ENCODE measurements at regions not wholly inside any gene's neighbourhood (a gene's known extent, or its start where the extent isn't known, plus 50 kb on each side); places are given as distances from the start of the nearest gene placed in this dataset.

DNA sequence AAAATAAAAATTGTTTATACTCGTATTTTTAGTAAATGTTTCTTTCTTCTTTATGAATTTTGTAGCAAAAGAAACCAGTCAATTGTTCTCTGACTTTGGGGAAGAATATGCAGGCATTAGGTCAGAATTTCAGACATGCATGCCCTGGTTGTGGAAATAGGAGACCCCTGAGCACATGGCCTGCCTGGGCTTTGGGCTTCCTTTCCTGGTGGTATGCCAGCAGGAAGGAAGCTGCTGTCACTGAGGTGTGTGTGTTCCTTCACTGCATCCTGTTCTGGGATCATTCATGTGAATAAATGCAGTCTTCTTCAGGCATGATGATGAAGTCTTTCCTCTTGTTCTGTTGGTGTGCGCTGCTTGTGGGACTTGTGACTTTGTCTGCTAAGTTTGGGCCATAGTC, 920.2 kb upstream of the VRK2 start:
- Histone ChIP-seq H3K4me3 (ENCODE audit: low read depth in 2 of 2, low read length in 1 of 2) (no peak overlapping the region), H3K79me2 (ENCODE audit: insufficient read depth) (peaks cover 5% of the 10 kb centered on the region; the same call in 1 of the 2 replicates), H3K9me3 (no peaks in the 10 kb centered on the region), H3K36me3 (replicated peaks in 1 of 2; ENCODE audit: control insufficient read depth in 1 of 2, insufficient read depth in 2 of 2, low read length in 1 of 2) (peaks cover 0 to 21% of the 10 kb centered on the region in 2 experiments), H3K9me2 (no peaks in the 10 kb centered on the region), H3K9ac (no peak overlapping the region), H3K27me3 (ENCODE audit: insufficient read depth) (no peaks in the 10 kb centered on the region), H3F3A (replicated peaks; ENCODE audit: insufficient read depth) (peaks cover 3% of the 10 kb centered on the region), H4K20me1 (ENCODE audit: insufficient read depth) (no peaks in the 10 kb centered on the region), H2AFZ (ENCODE audit: low read depth) (no peak overlapping the region), H3K4me2 (no peak overlapping the region), H3K4me1 (ENCODE audit: control insufficient read depth in 1 of 2, insufficient read depth in 2 of 2, low read depth in 1 of 2, low read length in 1 of 2) (no peaks in the 10 kb centered on the region; a peak in 1 of 4 replicates), H3K27ac (ENCODE audit: low read depth in 2 of 2, low read length in 1 of 2) (no peak overlapping the region)
- TF ChIP-seq TCF12 (IDR thresholded peaks at IDR 0.05) (no peak), CHD2 (IDR thresholded peaks at IDR 0.05; ENCODE audit: low read length, partially characterized antibody) (no peak)
- POLR2A ChIA-PET = no interaction called here
- 45% methylated on average over 2 of the region's 2 CpGs for WGBS (ENCODE audit: low lambda C conversion rate)
- no peak for DNase-seq
- CTCF ChIA-PET = no interaction called here

- no peaks in the 10 kb centered on the region for H3K79me2 ChIP-seq (ENCODE audit: insufficient read depth)
- no peak for DNase-seq
- H3K9me2 ChIP-seq = 0 out of 2 replicates have a peak, but pooled peaks cover 3% of the 10 kb centered on the region
- H3K27me3 ChIP-seq (ENCODE audit: insufficient read depth) = no peaks in the 10 kb centered on the region
- H3K4me3 ChIP-seq (ENCODE audit: low read depth in 2 of 2, low read length in 1 of 2) = no peak overlapping the region
- 20% methylated on average over 1 of the region's 1 CpG for WGBS (ENCODE audit: low lambda C conversion rate)
- H4K20me1 ChIP-seq (ENCODE audit: insufficient read depth) = no peaks in the 10 kb centered on the region
- no peaks in the 10 kb centered on the region for H3F3A ChIP-seq (replicated peaks; ENCODE audit: insufficient read depth)
- no peak for TF ChIP-seq CTCF (IDR thresholded peaks at IDR 0.05)
- TF ChIP-seq, protein P1, sequence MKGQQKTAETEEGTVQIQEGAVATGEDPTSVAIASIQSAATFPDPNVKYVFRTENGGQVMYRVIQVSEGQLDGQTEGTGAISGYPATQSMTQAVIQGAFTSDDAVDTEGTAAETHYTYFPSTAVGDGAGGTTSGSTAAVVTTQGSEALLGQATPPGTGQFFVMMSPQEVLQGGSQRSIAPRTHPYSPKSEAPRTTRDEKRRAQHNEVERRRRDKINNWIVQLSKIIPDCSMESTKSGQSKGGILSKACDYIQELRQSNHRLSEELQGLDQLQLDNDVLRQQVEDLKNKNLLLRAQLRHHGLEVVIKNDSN (IDR thresholded peaks at IDR 0.05; ENCODE audit: borderline replicate concordance, low read depth) = no peak
- no peak for TF ChIP-seq FOXM1 (IDR thresholded peaks at IDR 0.05; ENCODE audit: low read depth)
- no peak for TF ChIP-seq FOSL2 (IDR thresholded peaks at IDR 0.05; ENCODE audit: borderline replicate concordance, low read depth)
- TF ChIP-seq NRF1 (IDR thresholded peaks at IDR 0.05; ENCODE audit: low read depth, low read length) = no peak
- TF ChIP-seq RFX5 (IDR thresholded peaks at IDR 0.05; ENCODE audit: low read length) = no peak
- TF ChIP-seq, protein P2, sequence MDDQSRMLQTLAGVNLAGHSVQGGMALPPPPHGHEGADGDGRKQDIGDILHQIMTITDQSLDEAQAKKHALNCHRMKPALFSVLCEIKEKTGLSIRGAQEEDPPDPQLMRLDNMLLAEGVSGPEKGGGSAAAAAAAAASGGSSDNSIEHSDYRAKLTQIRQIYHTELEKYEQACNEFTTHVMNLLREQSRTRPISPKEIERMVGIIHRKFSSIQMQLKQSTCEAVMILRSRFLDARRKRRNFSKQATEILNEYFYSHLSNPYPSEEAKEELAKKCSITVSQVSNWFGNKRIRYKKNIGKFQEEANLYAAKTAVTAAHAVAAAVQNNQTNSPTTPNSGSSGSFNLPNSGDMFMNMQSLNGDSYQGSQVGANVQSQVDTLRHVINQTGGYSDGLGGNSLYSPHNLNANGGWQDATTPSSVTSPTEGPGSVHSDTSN (IDR thresholded peaks at IDR 0.05) = no peak
- no peak for TF ChIP-seq RCOR1 (IDR thresholded peaks at IDR 0.05; ENCODE audit: low read length)
- no peak for TF ChIP-seq GATA2 (CRISPR knock-in tag; IDR thresholded peaks at IDR 0.05)
- TF ChIP-seq CHD2 (IDR thresholded peaks at IDR 0.05; ENCODE audit: low read length, partially characterized antibody) = no peak
- H2AFZ ChIP-seq (ENCODE audit: low read depth) = no peak overlapping the region
- H3K4me2 ChIP-seq = no peak overlapping the region
- H3K9ac ChIP-seq = no peak overlapping the region
- POLR2A ChIA-PET = no interaction called here
- no peak overlapping the region for H3K27ac ChIP-seq (ENCODE audit: low read depth in 2 of 2, low read length in 1 of 2)
- no peaks in the 10 kb centered on the region for H3K9me3 ChIP-seq
- no peaks in the 10 kb centered on the region; a peak in 1 of 4 replicates for H3K4me1 ChIP-seq (ENCODE audit: control insufficient read depth in 1 of 2, insufficient read depth in 2 of 2, low read depth in 1 of 2, low read length in 1 of 2)
- H3K36me3 ChIP-seq (replicated peaks in 1 of 2; ENCODE audit: control insufficient read depth in 1 of 2, insufficient read depth in 2 of 2, low read length in 1 of 2) = peaks cover 0 to 4% of the 10 kb centered on the region in 2 experiments
- CTCF ChIA-PET = no interaction called here
These were observed 907.4 kb upstream of the VRK2 start for GRCh38 chr2:57139179-57139578.
